ENCODE measurements at regions not wholly inside any gene's neighbourhood (a gene's known extent, or its start where the extent isn't known, plus 50 kb on each side); places are given as distances from the start of the nearest gene placed in this dataset.
"Not testable (repeated sequence)": the region's sequence is repeated elsewhere in the genome, so short reads cannot be mapped to it uniquely, and the experiment has no call there.

DNA sequence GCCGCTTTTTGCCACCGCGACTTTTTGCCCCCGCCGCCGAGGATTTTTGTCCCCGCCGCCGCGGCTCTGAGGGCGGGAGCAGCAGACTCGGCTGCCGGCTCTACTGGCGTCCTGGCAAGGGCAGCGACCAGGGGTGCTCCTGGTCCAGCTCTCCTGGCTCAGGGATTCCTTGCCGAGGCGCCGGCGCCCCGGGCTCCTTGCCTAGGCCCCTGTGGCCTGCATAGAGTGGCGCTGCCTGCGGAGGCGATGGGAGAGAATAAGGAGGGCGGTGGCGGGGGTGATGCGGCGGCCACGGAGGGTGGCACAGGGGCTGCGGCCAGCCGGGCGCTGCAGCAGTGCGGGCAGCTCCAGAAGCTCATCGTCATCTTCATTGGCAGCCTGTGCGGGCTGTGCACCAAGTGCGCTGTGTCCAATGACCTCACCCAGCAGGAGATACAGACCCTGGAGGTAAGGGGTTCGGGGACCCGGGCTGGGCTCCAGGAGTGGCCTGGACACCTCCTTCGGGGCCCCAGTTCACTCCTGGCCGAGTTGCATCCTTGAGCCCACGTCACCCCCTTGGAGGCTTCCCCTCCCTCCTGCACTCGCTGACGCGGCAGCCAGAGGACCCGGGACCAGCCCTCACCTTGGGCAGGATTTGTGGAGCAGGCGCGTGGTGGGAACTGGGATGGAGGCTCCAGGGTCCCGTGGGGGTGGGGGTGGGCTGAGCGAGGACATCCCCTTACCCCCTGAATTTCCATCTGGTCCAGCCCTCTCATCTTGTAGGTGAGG lies 134.2 kb upstream of the TP53TG3C start:
- TF ChIP-seq, protein P1, sequence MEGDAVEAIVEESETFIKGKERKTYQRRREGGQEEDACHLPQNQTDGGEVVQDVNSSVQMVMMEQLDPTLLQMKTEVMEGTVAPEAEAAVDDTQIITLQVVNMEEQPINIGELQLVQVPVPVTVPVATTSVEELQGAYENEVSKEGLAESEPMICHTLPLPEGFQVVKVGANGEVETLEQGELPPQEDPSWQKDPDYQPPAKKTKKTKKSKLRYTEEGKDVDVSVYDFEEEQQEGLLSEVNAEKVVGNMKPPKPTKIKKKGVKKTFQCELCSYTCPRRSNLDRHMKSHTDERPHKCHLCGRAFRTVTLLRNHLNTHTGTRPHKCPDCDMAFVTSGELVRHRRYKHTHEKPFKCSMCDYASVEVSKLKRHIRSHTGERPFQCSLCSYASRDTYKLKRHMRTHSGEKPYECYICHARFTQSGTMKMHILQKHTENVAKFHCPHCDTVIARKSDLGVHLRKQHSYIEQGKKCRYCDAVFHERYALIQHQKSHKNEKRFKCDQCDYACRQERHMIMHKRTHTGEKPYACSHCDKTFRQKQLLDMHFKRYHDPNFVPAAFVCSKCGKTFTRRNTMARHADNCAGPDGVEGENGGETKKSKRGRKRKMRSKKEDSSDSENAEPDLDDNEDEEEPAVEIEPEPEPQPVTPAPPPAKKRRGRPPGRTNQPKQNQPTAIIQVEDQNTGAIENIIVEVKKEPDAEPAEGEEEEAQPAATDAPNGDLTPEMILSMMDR (CRISPR knock-in tag; IDR thresholded peaks at IDR 0.05) = not testable (repeated sequence)
- TF ChIP-seq POLR2A (IDR thresholded peaks at IDR 0.05; ENCODE audit: insufficient read depth in 1 of 2, low read depth in 2 of 2, low read length in 2 of 2); ZNF782 (CRISPR knock-in tag; IDR thresholded peaks at IDR 0.05; ENCODE audit: borderline replicate concordance); GTF2F1 (IDR thresholded peaks at IDR 0.05; ENCODE audit: low read length): not testable (repeated sequence)

Data from HepG2 (cell line).